GM12892 (cell line): ENCODE measurements at regions not wholly inside any gene's neighbourhood (a gene's known extent, or its start where the extent isn't known, plus 50 kb on each side); places are given as distances from the start of the nearest gene placed in this dataset.

ENCODE experiments used
- DNase-seq: peaks from one replicate; pipeline ENCODE4 v3.0.0; 2011; ENCODE audit not compliant: insufficient read length
- FAIRE-seq: peaks from 2 replicates; lab custom pipeline; 2011; peaks lifted over from hg19 to GRCh38; lab: Jason Lieb, UNC
- POLR2A ChIP-seq: IDR thresholded peaks from 2 replicates; pipeline ENCODE4 v1.6.1; 2011; ENCODE audit warnings: low read depth, low read length, control low read depth
- POLR2AphosphoS5 ChIP-seq: IDR thresholded peaks from 2 replicates; pipeline ENCODE4 v1.6.1; 2011; ENCODE audit warnings: low read depth, low read length, control low read depth
- TAF1 ChIP-seq: IDR thresholded peaks from 2 replicates; pipeline ENCODE4 v1.6.1; 2011; ENCODE audit warnings: low read depth, mild to moderate bottlenecking, control low read depth, low read length, borderline replicate concordance

DNA sequence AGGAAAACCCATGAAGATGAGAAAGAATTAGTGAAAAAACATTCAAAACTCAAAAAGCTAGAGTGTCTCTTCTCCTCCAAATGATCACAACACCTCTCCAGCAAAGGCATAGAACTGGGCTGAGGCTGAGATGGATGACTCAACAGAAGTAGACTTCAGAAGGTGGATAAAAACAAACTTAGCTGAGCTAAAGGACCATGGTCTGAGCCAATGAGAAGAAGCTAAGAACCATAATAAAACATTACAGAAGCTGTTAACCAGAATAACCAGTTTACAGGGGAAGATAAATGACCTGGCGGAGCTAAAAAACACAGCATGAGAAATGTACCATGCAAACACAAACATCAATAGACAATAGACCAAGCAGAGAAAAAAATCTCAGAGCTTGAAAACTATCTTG, 904.1 kb upstream of the MANEA start:
- TF ChIP-seq TAF1 (no peak), POLR2AphosphoS5 (no peak), POLR2A (no peak)
- FAIRE-seq: no peak
- DNase-seq: no peak

DNA sequence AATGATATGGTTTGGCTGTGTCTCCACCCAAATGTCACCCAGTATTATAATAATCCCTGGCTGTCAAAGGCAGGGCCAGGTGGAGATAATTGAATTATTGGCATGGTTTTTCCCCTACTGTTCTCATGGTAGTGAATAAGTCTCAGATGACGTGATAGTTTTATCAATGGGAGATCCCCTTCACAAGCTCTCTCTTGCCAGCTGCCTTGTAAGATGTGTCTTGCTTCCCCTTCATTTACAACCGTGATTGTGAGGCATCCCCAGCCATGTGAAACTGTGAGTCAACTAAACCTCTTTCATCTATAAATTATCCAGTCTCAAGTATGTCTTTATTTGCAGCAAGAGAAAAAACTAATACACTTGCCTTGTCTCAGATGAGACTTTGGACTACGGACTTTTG, 907.3 kb upstream of the MANEA start:
- no peak for TF ChIP-seq POLR2AphosphoS5
- TF ChIP-seq TAF1: no peak
- no peak for TF ChIP-seq POLR2A
- no peak for FAIRE-seq
- no peak for DNase-seq

DNA sequence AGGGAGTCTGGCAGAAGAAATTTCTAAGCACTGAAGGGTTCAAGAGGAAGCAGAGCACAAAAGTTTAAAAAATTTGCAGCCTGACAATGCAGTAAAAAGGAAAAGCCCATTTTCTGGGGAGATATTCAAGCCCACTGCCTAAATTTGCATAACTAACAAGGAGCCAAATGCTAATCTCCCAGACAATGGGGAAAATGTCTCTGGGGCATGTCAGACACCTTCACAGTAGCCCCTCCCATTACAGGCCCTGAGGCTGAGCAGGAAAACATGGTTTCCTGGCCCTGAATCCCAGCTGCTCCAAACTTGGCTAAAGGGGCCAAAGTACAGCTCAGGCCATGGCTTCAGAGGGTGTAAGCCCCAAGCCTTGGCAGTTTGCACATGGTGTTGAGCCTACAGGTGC, 908.5 kb upstream of the MANEA start:
- FAIRE-seq: no peak
- TF ChIP-seq POLR2A (no peak), TAF1 (no peak), POLR2AphosphoS5 (no peak)
- DNase-seq: no peak

DNA sequence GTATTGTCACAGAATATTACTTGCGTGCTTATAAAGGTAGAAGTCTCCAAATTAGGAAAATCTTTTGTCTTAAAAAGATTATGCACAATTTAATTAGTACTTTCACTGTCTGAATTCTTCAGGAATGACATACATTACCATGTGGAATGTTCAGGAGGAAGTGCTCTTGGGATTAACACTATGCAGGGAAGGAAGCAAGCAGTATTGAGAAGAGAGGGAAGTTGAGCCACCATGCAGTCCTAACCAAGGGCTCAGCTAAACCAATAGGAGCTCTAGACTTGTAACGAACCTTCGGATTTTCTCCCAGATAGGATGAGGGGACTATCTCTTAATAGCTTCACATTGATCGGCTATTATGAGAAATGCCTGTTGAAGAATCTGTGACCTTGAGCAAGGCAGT, 918.4 kb upstream of the MANEA start:
- FAIRE-seq: no peak
- no peak for DNase-seq
- TF ChIP-seq TAF1: no peak
- TF ChIP-seq POLR2AphosphoS5: no peak
- no peak for TF ChIP-seq POLR2A

DNA sequence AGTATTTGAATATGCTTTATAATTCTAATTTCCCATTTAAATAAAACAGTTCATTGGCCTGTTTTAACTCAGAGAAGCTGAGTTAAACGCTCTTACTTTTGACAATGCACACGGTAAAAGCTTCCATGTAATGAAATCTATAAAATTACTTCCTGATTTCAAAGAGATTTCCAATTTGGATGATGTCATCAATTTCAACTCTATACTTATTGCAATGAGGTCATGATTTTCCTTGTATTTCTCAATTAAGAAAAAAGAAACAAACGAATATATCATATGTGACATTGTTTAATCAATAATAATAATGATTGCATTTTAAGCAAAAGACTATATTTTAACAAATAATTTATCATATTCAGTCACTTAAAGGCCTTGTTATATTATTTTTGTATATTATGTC, 926.1 kb upstream of the MANEA start:
- TF ChIP-seq TAF1 (no peak), POLR2A (no peak), POLR2AphosphoS5 (no peak)
- FAIRE-seq (no peak), DNase-seq (no peak)

DNA sequence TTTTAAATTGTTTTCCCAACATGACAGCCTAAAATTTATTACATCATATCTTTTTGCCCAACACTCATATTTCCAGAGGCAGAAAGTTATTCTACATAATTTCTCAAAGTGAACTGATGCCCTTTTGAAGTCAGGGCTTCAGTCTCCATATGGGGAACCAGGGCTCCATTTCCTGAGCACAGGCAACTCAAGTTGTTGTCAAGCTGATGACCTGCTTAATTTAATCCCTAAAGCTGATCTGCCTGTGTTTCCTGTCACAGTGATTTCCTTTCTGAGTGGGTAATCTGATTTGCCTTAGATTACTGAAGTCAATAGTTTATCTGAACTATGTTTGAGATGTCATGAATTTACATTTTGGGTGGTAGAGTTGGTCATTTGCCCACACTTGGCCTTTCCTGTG, 932.1 kb upstream of the MANEA start:
- no peak for TF ChIP-seq POLR2A
- no peak for TF ChIP-seq TAF1
- TF ChIP-seq POLR2AphosphoS5: no peak

DNA sequence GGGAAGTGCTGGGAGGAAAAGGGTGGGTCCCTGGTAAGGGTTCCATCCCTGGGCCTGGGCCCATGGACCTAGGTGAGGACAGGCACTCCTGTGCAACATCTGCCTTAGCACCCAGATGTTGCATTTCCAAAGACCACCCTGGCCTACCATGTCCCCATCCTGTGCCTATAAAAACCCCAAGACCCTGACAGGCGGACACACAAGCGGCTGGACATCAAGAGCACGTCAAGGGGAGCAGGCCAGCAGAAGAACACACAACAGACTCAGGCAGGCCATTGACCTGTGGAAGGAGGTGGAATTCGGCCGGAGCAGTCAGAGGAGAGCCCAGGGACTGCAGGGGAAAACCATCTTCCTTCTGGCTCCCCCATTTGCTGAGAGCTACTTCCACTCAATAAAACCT, 937.8 kb upstream of the MANEA start:
- no peak for TF ChIP-seq POLR2A
- no peak for TF ChIP-seq TAF1
- TF ChIP-seq POLR2AphosphoS5: no peak
- DNase-seq (no peak), FAIRE-seq (no peak)

More for the DNA sequence above, 932.1 kb upstream of the MANEA start:
- no peak for FAIRE-seq
- no peak for DNase-seq

DNA sequence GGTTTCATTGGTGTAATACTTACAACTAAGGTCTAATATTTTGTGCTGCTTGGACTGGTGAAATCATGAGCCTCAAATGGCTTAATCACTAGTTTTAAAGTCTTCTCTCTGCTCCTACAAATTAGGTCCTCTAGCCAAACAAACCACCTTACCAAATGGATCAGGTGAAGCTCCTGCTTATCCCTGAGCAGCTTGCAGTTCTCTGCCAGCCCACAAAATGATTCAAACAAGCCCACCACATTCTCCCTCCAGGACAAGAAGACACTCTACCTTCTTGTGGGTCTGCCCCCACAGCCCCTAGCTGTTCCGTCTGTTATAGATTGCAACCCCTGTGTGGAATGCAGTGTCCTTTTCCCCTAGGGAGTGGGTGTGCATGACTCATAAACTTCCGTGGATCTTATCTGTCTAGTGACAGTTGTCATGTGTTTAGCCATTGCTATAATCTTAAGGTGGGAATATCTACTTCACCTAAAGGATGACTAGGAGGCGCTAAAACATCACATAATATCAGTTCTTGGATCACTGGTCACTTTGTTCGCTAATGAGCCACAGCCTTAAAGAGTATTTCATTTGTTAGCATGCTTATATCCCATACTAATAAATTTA, 940.5 kb upstream of the MANEA start:
- no peak for FAIRE-seq
- no peak for DNase-seq
- TF ChIP-seq TAF1: no peak
- TF ChIP-seq POLR2A: no peak
- no peak for TF ChIP-seq POLR2AphosphoS5

DNA sequence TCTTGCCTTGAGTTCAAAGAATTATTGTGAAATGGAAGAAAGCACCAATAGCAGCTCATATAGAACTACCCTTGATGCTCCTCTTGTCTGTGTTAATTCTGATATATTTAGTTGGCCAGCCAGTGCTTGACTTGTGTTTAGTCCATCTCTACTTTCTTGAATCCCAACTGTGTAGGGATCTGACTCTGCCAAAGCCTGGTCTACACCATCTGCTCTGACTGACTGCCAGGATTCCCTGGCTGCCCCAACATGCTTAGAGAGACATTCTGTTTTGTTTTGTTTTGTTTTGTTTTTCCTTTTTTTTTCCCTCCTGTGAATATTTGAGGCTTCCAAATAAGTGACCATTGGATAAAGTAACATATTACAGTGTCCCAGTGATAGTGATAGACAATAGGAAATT, 953.7 kb upstream of the MANEA start:
- no peak for FAIRE-seq
- TF ChIP-seq POLR2AphosphoS5 (no peak), TAF1 (no peak), POLR2A (no peak)
- DNase-seq: no peak

DNA sequence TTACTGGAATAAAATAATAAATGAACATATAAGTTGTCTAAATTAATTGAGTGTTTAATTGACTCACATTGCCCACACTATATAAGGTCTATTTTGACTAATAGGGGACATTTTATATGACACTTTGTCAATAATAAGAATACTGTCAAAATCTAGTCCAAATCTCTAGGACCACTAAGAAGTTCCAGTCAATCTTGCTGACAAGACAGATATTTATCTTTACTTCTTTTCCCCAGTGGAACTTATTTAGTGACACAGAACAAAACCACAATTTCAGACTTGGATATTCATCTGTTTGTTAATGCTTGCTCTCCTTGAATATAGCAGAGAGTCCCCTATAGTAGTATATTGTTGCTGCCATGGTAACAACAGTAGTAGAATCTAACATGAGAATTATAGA, 954.6 kb upstream of the MANEA start:
- TF ChIP-seq POLR2A (no peak), POLR2AphosphoS5 (no peak), TAF1 (no peak)
- FAIRE-seq (no peak), DNase-seq (no peak)

DNA sequence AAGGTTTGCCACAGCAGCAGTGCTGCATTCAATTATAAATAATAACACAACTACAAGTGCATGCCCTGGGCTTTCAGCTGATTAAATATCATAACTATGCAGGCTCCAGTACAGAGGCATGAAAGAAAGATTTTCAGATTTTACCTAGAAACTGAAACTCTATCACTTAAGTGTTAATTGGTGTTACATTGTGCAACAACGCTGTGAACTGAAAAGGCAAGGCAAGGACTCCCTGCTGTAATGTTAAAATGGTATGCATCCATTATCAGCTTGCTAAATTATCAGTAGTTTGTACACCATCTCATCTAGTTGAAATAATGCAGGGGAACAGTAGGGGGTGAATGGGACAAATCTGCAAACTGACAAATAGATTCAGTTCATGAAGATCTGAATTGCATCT, 976.7 kb upstream of the MANEA start:
- FAIRE-seq: no peak
- TF ChIP-seq POLR2AphosphoS5 (no peak), POLR2A (no peak), TAF1 (no peak)
- no peak for DNase-seq

DNA sequence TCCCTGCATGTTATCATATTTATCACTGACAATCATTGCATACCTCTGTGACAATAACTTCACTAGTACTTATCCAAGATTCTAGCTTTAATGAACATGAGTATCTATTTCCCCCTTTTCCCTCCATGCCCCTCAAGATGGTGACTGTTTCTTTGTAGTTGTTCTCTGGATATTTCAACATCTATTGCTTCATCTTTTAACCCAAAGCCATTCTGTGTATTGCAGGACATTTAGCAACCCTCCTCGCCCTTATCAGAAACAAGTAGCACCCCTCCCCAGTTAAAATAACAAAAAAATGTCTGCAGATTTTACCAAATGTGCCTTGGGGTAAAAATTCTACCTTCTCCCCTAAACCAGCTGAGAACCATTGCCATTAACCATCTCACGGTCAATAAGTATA, 979.8 kb upstream of the MANEA start:
- TF ChIP-seq TAF1 (no peak), POLR2AphosphoS5 (no peak), POLR2A (no peak)
- DNase-seq (no peak), FAIRE-seq (no peak)

DNA sequence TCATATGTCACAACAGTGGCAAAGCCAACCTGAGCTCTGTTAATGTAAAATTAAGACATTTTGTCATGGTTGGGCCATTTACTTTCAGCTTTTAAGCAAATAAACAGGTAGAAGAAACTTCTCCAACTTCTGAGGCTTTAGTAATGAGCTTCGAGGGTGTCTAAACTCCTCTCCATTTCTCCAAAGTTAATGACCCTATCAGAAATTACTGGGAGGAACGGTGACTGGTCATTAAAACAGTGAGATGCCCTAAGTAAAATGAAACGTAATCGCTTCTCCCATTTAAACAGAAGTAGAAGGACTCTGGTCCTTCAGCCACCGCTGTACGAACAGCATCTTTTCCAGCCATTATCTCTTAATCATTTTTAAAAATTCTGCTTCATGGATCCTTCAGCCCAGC, 986.9 kb upstream of the MANEA start:
- DNase-seq: no peak
- no peak for TF ChIP-seq POLR2AphosphoS5
- TF ChIP-seq POLR2A: no peak
- no peak for TF ChIP-seq TAF1
- no peak for FAIRE-seq

DNA sequence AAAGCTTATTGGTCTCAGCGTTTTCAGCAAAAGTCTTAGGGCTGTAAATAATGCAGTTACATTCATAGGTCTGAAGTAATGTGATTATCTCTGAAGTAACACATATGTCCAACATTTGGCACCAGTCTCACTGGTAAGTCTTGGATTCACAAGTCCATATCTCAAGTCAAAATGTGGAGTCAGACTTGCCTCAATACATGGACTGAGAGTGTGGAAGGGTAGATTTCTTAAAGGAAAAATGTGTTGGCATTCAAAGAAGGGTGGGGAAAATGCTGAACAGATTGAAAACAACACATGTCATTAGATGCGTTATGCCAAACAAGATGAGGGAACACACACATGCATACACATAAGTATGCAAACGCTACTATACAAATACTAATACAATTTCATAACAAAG, 989.0 kb upstream of the MANEA start:
- TF ChIP-seq POLR2A (no peak), POLR2AphosphoS5 (no peak), TAF1 (no peak)
- no peak for DNase-seq
- no peak for FAIRE-seq
